ENCODE measurements at regions not wholly inside any gene's neighbourhood (a gene's known extent, or its start where the extent isn't known, plus 50 kb on each side); places are given as distances from the start of the nearest gene placed in this dataset.

DNA sequence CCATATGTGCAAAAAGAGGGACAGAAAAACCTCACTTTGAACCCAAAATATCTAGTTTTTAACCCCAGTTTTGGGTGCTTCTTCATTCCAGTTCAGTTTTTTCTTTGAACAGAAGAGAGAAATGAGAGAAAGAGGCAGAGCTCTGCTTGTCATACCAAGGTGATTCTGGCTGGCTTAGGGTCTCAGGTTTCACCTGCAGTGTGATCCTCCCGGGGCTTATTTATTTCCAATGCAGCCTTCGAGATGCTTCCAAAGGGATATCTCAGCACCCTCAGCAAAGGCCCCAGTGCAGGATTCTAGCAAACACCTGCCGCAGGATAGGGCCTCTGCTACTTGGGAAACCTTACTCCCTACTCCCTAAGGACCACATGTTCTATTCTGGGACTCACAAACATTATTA lies 131.3 kb downstream of the WDR11 start:
- DNase-seq = no peak

DNA sequence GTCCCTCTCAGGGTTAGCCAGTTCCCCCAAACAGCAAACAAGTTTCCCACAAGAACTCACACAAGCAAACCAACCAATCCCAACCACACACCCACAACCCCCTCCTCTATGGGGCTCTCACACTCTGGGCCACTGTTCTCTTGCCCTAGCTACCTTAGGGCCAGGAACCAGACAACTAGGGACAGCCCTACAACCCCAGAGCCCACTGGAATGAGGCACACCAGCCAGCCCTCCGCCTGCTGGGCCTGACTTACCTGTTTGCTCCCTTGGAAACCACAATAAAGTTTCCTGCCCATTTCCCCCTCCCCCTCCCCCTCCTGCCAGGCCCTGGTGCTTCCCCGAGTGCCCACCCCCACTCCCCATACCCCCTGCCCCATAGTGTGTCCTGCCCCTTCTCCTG lies 132.6 kb downstream of the WDR11 start:
- DNase-seq = no peak

DNA sequence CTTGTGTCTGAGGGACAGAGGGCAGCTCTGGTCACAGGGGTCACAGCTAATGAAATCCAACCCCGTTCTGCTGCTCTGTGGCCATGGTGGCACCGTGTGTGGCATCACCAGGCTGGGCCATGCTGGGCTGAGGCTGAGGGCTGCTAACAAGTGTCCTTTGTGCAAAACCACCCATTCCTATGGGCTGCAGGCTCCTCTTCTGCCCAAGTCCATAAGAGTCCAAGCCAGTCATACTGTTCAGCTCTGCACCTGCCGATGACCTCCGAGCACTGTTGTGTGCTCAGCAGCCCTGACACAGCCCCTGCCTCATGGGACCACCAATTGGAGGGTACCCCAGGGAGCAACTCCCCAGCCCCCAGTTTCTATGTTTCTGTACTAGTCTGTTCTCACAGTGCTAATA lies 133.1 kb downstream of the WDR11 start:
- no peak for DNase-seq

DNA sequence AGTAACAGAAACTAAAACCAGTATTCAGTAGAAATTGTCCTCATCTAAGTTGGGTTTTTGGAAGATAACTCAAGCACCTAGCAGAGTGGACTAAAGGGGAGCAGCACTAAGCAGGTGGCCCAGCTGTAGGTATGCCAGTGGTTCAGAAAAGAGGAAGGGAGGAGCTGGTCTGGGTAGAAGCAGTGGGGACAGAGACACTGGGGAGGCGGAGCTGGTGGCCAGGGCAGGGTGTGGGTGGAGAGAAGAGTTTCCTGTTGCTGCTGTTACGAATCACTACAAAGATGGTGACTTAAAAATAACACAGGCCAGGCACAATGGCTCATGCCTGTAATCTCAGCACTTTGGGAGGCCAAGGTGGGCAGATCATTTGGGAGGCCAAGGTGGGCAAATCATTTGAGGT lies 136.2 kb downstream of the WDR11 start:
- no peak for DNase-seq

DNA sequence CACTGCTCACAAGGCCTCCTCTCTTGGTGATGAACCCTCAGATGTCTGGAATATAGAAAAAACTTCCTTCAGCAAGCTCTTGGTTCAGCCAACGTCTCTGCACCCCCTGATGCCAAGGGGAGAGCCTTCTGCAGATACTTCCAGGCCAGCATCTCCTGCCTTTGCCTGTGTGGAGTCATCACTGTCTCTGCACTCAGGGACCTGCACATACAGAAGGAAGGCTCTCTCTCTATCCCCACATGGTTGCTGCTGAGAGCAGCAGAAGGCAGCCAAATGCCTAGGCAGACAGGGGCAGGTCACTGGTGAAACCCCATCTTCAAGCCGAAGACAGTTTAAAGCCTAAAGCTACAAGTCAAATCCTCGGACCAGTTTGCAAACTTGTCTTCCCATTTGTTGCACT lies 137.6 kb downstream of the WDR11 start:
- DNase-seq = no peak

DNA sequence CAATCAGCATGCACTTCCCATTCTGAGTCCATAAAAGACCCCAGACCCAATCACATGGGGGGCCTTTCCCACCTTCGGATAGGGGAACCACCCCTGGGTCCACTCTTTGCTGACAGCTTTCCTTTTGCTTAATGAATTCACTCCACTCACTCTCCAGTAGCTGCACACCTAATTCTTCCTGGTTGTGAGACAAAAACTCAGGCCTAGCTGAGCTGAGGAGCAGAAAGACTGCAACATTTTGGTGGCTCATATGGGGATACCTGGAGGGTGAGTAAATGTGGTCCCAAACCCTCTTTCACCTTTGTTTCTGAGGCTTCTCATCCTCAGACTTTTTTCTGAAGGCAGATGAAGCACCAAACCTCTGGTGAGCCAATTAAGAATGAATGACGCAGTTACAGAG lies 138.1 kb downstream of the WDR11 start:
- DNase-seq = no peak

GRCh38 chr10:120989996-120990598 lies 138.9 kb downstream of the WDR11 start:
- no peak for DNase-seq

- DNase-seq = no peak
These were observed 139.7 kb downstream of the WDR11 start for GRCh38 chr10:120990831-120991230.

DNA sequence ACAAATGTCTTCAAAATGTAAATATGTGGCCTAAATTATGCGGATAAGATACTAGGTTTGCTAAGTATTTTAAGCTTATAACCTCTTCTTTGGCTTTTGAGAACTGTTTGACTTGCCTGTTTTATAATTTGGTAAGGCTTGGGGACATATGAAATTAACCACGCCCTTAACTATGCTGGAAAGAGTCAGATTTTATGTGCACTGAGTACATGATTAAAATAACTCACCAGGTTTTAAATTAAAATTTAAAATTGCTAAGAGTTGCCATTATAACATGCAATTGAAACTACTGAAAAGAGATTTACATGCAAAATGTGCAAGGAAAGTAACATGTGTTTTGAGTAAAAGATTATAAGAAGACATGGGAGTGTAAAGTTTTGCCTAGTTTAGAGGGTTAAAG lies 141.9 kb downstream of the WDR11 start:
- no peak for DNase-seq

DNA sequence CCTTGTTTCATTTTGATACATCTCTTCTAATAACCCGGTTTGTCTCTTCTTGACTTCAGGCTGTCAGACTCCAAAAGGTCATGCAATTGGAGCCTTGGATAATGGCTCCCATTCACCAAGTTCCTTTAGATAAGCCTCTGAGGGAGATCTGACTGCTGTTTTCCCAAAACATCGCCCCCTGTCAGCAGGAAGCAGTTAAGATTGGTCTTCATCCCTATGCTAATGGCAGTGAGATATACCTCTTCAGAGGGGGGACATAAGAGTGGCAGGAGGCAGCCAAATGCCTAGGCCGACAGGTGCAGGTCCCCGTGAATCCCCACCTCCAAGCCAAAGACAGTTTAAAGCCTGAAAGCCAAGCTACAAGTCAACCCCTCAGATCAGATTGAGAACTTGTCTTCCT lies 144.6 kb downstream of the WDR11 start:
- no peak for DNase-seq

DNA sequence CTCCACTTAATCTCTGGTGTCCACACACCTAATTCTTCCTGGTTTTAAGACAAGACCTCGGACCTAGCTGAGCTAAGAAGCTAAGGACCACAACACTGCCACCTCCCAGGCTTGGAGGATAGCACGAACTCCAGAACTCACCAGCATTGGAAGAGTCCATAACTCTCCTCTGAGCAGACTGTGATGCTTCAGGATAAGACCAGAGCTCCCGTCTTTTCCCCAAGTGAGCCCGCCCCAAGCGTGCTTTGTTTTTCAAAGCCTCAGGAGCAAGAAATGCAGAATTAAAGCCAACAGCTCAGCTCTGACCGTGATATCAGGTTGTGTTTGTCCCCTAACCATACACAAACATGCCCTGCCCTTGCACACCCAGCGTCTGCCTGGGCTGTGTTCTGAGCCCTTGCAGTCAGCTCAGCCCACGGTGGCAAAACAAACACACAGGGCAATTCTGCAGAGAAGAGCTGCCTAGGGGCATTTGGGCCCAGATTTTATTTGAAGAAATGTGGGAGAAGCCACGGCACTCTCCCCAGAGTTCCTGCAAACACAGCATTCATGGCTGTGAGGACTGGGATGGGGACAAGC lies 145.4 kb downstream of the WDR11 start:
- no peak for DNase-seq

DNA sequence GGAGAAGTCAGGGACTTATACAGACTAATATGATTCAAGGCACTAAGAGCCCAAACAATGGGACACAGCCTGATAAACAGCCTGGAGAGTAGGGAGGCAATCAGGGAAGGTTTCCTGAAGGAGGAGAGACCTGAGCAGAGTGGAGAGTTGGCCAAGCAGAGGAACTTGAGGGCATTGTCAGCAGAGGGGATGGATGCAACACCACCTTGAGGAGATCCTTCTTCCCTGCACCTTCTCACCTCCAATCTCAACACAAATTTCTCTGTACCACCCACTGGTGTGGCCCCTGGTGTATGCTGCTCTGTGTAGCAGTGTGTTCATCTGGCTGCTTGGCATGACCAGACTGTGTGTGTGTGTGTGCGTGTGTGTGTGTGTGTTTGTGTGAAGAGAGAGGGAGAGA lies 146.2 kb downstream of the WDR11 start:
- no peak for DNase-seq

- no peak for DNase-seq
These were observed 146.6 kb downstream of the WDR11 start for GRCh38 chr10:120997756-120998155.

DNA sequence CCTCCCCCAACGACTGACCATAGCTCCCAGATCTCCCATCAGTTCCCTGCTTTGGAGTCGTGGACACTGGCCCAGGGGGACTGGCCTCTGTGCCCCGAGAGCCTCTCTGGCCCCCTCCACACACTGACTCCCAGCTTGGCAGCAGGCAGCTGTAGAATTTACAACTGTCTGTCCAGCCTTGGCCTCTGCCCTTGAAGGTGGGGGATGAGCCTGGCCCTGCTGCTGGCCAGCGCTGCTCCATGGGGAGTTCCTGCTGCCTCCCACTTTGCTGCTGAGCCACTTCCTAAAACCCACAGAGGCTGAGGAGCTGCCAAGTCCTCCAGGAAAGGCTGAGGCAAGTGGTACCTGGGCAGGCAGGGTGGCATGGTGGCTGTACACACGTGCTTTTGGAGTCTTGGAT lies 147.1 kb downstream of the WDR11 start:
- DNase-seq = no peak

GRCh38 chr10:120998782-120999285 lies 147.7 kb downstream of the WDR11 start:
- no peak for DNase-seq

DNA sequence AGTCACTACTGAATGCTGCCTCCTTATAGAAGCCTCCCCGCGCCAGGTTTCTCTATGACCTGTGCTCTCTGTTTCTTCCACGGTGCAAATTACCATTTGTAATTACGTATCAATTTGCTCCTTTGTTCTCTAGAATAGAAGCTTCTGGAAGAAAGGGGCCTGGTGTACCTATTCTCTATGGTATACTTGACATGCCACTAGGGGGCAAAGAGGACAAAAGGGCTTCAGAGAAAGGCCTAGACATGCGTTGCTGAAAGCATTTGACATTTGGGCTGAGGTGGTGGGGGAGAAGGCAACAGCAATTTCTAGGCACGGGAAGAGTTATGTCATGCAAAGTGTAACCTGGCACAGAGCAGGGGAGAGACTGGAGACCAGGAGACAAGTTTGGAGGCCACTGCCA lies 148.7 kb downstream of the WDR11 start:
- no peak for DNase-seq

- DNase-seq = no peak
These were observed 151.5 kb downstream of the WDR11 start for GRCh38 chr10:121002586-121003205.

DNA sequence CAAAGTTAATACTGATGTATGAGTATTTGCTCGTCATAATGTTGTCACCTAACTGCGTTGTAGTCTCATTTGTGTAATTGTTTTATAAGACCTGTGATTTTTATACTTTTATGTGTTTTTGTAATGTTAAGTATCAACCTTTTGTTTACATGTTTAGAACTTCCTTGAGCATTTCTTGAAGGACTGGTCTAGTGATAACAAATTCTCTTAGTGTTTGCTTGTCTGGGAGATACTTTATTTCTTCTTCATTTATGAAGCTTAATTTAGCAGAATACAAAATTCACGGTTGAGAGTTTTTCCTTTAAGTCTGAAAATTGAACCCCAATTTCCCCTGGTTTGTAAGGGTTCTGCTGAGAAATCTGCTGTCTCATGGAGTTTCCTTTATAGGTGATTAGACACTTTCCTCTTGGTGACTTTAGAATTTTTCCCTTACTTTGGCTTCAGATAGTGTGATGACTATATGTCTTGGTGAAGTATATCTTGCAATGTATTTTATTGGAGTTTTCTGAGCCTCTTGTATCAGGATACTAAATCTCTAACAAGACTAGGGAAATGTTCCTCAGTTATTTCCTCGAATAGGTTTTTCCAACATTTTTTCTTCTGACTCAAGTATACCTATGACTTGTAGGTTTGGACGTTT lies 154.9 kb downstream of the WDR11 start:
- DNase-seq = no peak

DNA sequence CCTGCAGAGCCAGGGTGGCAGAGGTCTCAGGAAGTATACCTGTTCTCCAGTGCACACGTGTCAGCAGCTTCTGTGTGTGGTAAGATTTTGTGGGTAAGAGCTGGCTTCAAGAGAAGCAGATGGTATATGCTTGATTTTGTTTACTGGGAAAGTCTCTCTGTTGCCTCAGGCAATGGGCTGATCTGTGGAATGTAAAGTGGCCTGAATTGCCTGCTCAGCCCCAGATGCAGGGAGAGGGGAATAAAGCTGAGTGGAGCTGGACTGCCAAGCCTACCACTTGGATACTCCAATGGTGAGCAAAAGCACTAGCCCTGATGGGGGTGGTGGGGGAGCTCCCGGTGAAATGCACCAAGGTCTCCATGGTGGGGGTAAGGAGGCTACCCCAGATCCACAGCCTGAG lies 156.1 kb downstream of the WDR11 start:
- DNase-seq = no peak

GRCh38 chr10:121015916-121016315 lies 164.8 kb downstream of the WDR11 start:
- DNase-seq = no peak

DNA sequence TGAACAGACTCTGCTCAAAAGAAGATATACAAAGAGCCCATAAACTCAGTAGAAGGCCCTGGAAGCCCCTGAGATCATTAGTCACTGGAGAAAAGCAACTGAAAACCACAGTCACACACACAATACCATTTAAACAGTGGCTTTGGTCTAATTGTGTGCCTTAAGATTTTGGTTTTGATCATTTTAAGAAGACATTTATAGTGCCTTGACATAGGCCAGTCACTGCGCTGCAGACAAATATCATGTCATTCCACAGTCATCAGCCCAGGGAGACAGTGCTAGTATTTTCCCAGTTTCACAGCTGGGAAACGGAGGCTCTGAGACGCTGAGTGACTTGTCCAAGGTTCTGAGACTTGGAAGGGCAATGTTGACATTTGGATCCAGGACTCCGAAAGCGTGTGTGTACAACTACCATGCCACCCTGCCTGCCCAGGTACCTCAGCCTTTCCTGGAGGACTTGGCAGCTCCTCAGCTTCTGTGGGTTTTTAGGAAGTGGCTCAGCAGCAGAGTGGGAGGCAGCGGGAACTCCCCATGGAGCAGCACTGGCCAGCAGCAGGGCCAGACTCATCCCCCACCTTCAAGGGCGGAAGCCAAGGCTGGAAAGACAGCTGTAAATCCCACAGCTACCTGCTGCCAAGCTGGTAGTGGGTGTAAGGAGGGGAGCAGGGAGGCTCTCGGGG lies 173.9 kb downstream of the WDR11 start:
- no peak for DNase-seq

GRCh38 chr10:121025731-121026130 lies 174.6 kb downstream of the WDR11 start:
- no peak for DNase-seq

GRCh38 chr10:121027371-121027770 lies 176.2 kb downstream of the WDR11 start:
- peak in 2 of 3 donors; percentile 5 to 14 for DNase-seq

Data from muscle of back (tissue), 3 donors.